CD14-positive monocyte (primary cell): ENCODE measurements at regions not wholly inside any gene's neighbourhood (a gene's known extent, or its start where the extent isn't known, plus 50 kb on each side); places are given as distances from the start of the nearest gene placed in this dataset.

Experiments used
- DNase-seq, 3 donors: peaks; one replicate each; pipeline ENCODE4 v3.0.0-alpha.2; 2011 to 2022
- H2AFZ ChIP-seq: 2 replicates; pipeline ENCODE4 v1.6.0; 2012; ENCODE audit warnings: mild to moderate bottlenecking, low read depth, low read length, inconsistent platforms; ENCODE audit not compliant: insufficient read depth, poor library complexity, severe bottlenecking
- H3K27ac ChIP-seq, 2 donors: 1 replicate in 1 of 2; 2 replicates in 1 of 2; pipeline ENCODE4 v1.5.1; 2012 to 2013; ENCODE audit warnings: low read length in 2 of 2, control low read depth in 1 of 2, inconsistent platforms in 1 of 2, low read depth in 1 of 2, mild to moderate bottlenecking in 1 of 2
- H3K27me3 ChIP-seq, 2 donors: one replicate each; pipeline versions ENCODE4 v1.6.0 to v1.6.1; 2011 to 2013; ENCODE audit warnings: low read length in 2 of 2; ENCODE audit not compliant: control insufficient read depth in 2 of 2, insufficient read depth in 2 of 2
- H3K36me3 ChIP-seq, 2 donors: replicated peaks in 1 of 2; 1 replicate in 1 of 2; 2 replicates in 1 of 2; pipeline versions ENCODE4 v1.5.1 to v1.6.1; 2012 to 2013; ENCODE audit warnings: low read length in 2 of 2, control low read depth in 1 of 2, inconsistent platforms in 1 of 2, mild to moderate bottlenecking in 1 of 2; ENCODE audit not compliant: insufficient read depth in 2 of 2, control insufficient read depth in 1 of 2
- H3K4me1 ChIP-seq, 2 donors: 1 replicate in 1 of 2; 2 replicates in 1 of 2; pipeline versions ENCODE4 v1.5.1 to v1.6.1; 2012 to 2013; ENCODE audit warnings: low read length in 2 of 2, control low read depth in 1 of 2, inconsistent platforms in 1 of 2, mild to moderate bottlenecking in 1 of 2, moderate library complexity in 1 of 2; ENCODE audit not compliant: insufficient read depth in 2 of 2, control insufficient read depth in 1 of 2
- H3K4me2 ChIP-seq: replicated peaks from 2 replicates; pipeline ENCODE3; 2012; ENCODE audit warnings: low read length, moderate library complexity, mild to moderate bottlenecking; ENCODE audit not compliant: poor library complexity, severe bottlenecking; ENCODE audit errors: extremely low read depth
- H3K4me3 ChIP-seq, 3 experiments: fragments of 200-600 bp in 1 of 3; sonication (generic) in 1 of 3; replicated peaks in 1 of 3; 1 replicate in 2 of 3; 2 replicates in 1 of 3; pipeline ENCODE4 v1.5.1; 2011 to 2013; ENCODE audit warnings: low read length in 3 of 3, mild to moderate bottlenecking in 3 of 3, control low read depth in 2 of 3, low read depth in 2 of 3, inconsistent platforms in 1 of 3, moderate library complexity in 1 of 3
- H3K79me2 ChIP-seq: 2 replicates; pipeline ENCODE4 v1.6.0; 2012; ENCODE audit warnings: mild to moderate bottlenecking, control low read depth, inconsistent platforms, low read length, moderate library complexity; ENCODE audit not compliant: insufficient read depth
- H3K9ac ChIP-seq: 2 replicates; pipeline ENCODE4 v1.6.0; 2017; ENCODE audit warnings: low read length, mild to moderate bottlenecking; ENCODE audit not compliant: insufficient read depth, poor library complexity, severe bottlenecking
- H3K9me3 ChIP-seq, 2 donors: replicated peaks in 1 of 2; 1 replicate in 1 of 2; 2 replicates in 1 of 2; pipeline versions ENCODE4 v1.5.1 to v1.6.1; 2012 to 2013; ENCODE audit warnings: low read length in 2 of 2, control low read depth in 1 of 2; ENCODE audit not compliant: control insufficient read depth in 1 of 2, insufficient read depth in 1 of 2
- H4K20me1 ChIP-seq: 2 replicates; pipeline ENCODE4 v1.6.0; 2012; ENCODE audit warnings: mild to moderate bottlenecking, low read length, control low read depth, moderate library complexity; ENCODE audit not compliant: insufficient read depth
- H3K27ac Mint-ChIP-seq, 7 donors: one replicate each; pipeline ENCODE4 v1.8.0; 2020; ENCODE audit warnings: mild to moderate bottlenecking in 7 of 7, mixed read lengths in 7 of 7, moderate library complexity in 6 of 7, inconsistent platforms in 2 of 7
- H3K27me3 Mint-ChIP-seq, 3 donors: one replicate each; pipeline ENCODE4 v1.8.0; 2021 to 2022; ENCODE audit warnings: low read depth in 3 of 3, mild to moderate bottlenecking in 3 of 3, mixed read lengths in 3 of 3, moderate library complexity in 3 of 3, inconsistent platforms in 1 of 3
- H3K36me3 Mint-ChIP-seq, 2 donors: one replicate each; pipeline ENCODE4 v1.8.0; 2020; ENCODE audit warnings: mixed read lengths in 2 of 2, inconsistent platforms in 1 of 2, mild to moderate bottlenecking in 1 of 2
- H3K4me1 Mint-ChIP-seq: one replicate; pipeline ENCODE4 v1.8.0; 2020; ENCODE audit warnings: mild to moderate bottlenecking, mixed read lengths
- H3K4me3 Mint-ChIP-seq, 2 donors: one replicate each; pipeline ENCODE4 v1.8.0; 2020; ENCODE audit warnings: mild to moderate bottlenecking in 2 of 2, mixed read lengths in 2 of 2, moderate library complexity in 1 of 2
- H3K9me3 Mint-ChIP-seq, 7 donors: one replicate each; pipeline ENCODE4 v1.8.0; 2020 to 2022; ENCODE audit warnings: mixed read lengths in 7 of 7, mild to moderate bottlenecking in 6 of 7, moderate library complexity in 6 of 7, inconsistent platforms in 2 of 7
- WGBS: methylation state at CpG from one replicate; pipeline ENCODE4 v1.1.5; 2013; ENCODE audit warnings: missing lambda C conversion rate; ENCODE audit not compliant: insufficient coverage; 5-methylcytosine and 5-hydroxymethylcytosine counted together
- intact Hi-C, 2 donors: fragments of 100-400 bp; cut with micrococcal nuclease; formaldehyde crosslinking; loops; one replicate each; pipeline versions ENCODE4 v1.15.0 to v1.15.1; 2023
- TF ChIP-seq, protein P1 (sequence below): fragments of 200-600 bp; IDR thresholded peaks from one replicate; pipeline ENCODE4 v1.8.0; 2022; ENCODE audit warnings: antibody characterized with exemption, mild to moderate bottlenecking

GRCh38 chr12:24089510-24089890 lies 140.0 kb upstream of the SOX5 start:
- intact Hi-C loops, result no loop called here
- TF ChIP-seq, protein P1, sequence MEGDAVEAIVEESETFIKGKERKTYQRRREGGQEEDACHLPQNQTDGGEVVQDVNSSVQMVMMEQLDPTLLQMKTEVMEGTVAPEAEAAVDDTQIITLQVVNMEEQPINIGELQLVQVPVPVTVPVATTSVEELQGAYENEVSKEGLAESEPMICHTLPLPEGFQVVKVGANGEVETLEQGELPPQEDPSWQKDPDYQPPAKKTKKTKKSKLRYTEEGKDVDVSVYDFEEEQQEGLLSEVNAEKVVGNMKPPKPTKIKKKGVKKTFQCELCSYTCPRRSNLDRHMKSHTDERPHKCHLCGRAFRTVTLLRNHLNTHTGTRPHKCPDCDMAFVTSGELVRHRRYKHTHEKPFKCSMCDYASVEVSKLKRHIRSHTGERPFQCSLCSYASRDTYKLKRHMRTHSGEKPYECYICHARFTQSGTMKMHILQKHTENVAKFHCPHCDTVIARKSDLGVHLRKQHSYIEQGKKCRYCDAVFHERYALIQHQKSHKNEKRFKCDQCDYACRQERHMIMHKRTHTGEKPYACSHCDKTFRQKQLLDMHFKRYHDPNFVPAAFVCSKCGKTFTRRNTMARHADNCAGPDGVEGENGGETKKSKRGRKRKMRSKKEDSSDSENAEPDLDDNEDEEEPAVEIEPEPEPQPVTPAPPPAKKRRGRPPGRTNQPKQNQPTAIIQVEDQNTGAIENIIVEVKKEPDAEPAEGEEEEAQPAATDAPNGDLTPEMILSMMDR, result no peak
- no CpG with 5 or more reads among the region's 2 CpGs for WGBS

GRCh38 chr12:24088751-24089509 lies 139.5 kb upstream of the SOX5 start:
- TF ChIP-seq, protein P1, result no peak
- DNase-seq, result no peak
- Mint-ChIP-seq H3K4me1 (no peaks in the 10 kb centered on the region), H3K27me3 (peaks cover 0 to 3% (median 0%) of the 10 kb centered on the region in 3 donors), H3K9me3 (peaks cover 0 to 10% (median 3%) of the 10 kb centered on the region in 7 donors), H3K36me3 (no peaks in the 10 kb centered on the region), H3K4me3 (no peak overlapping the region), H3K27ac (no peak overlapping the region)
- Histone ChIP-seq H4K20me1 (no peaks in the 10 kb centered on the region), H3K4me1 (no peaks in the 10 kb centered on the region), H3K4me3 (no peak overlapping the region), H3K4me2 (no peak overlapping the region), H3K9me3 (no peaks in the 10 kb centered on the region), H3K36me3 (no peaks in the 10 kb centered on the region), H2AFZ (no peak overlapping the region), H3K9ac (no peak overlapping the region), H3K27me3 (no peaks in the 10 kb centered on the region), H3K27ac (no peak overlapping the region), H3K79me2 (no peaks in the 10 kb centered on the region)
- no CpG with 5 or more reads among the region's 5 CpGs for WGBS
- intact Hi-C loops, result no loop called here

More at GRCh38 chr12:24089510-24089890, 140.0 kb upstream of the SOX5 start:
- H2AFZ ChIP-seq, result no peak overlapping the region
- Mint-ChIP-seq H3K4me1 (no peaks in the 10 kb centered on the region), H3K4me3 (no peak overlapping the region), H3K27ac (no peak overlapping the region), H3K36me3 (no peaks in the 10 kb centered on the region), H3K9me3 (peaks cover 2 to 10% (median 3%) of the 10 kb centered on the region in 7 donors), H3K27me3 (peaks cover 0 to 3% (median 0%) of the 10 kb centered on the region in 3 donors)
- H3K9me3 ChIP-seq, result no peaks in the 10 kb centered on the region
- no peaks in the 10 kb centered on the region for H3K36me3 ChIP-seq
- no peaks in the 10 kb centered on the region for H3K79me2 ChIP-seq
- DNase-seq, result no peak
- H4K20me1 ChIP-seq, result no peaks in the 10 kb centered on the region
- H3K4me1 ChIP-seq, result no peaks in the 10 kb centered on the region
- H3K4me3 ChIP-seq, result no peak overlapping the region
- no peak overlapping the region for H3K4me2 ChIP-seq
- no peak overlapping the region for H3K27ac ChIP-seq
- H3K9ac ChIP-seq, result no peak overlapping the region
- H3K27me3 ChIP-seq, result no peaks in the 10 kb centered on the region
